ENCODE measurements at regions not wholly inside any gene's neighbourhood (a gene's known extent, or its start where the extent isn't known, plus 50 kb on each side); places are given as distances from the start of the nearest gene placed in this dataset.
A peak's percentile ranks its signal among the peaks of the same experiment; 100 is the strongest.

GRCh38 chr12:54704202-54704601, 56.0 kb upstream of the DCD start:
- Histone ChIP-seq H3K27me3 (ENCODE audit: insufficient read depth, poor library complexity, severe bottlenecking) (no peaks in the 10 kb centered on the region), H3K27ac (replicated peaks) (no peak overlapping the region), H3K4me3 (replicated peaks; ENCODE audit: insufficient read depth, low read length) (no peak overlapping the region)
- TF ChIP-seq SPI1 (IDR thresholded peaks at IDR 0.05; ENCODE audit: borderline replicate concordance, low read depth): no peak
- TF ChIP-seq POLR2AphosphoS5 (IDR thresholded peaks at IDR 0.05; ENCODE audit: low read depth): no peak
- TF ChIP-seq REST (IDR thresholded peaks at IDR 0.05; ENCODE audit: insufficient replicate concordance, low read depth): no peak
- TF ChIP-seq GABPA (IDR thresholded peaks at IDR 0.05; ENCODE audit: low read depth): no peak
- DNase-seq (ENCODE audit: low read depth in 1 of 2, low spot score in 1 of 2): peak in 1 of 2 experiments; percentile 34

- no peak for TF ChIP-seq REST (IDR thresholded peaks at IDR 0.05; ENCODE audit: insufficient replicate concordance, low read depth)
- TF ChIP-seq CTCF (IDR thresholded peaks at IDR 0.05; ENCODE audit: insufficient read depth, low read length): peak; percentile 49
- Histone ChIP-seq H3K27ac (replicated peaks) (no peak overlapping the region), H3K27me3 (ENCODE audit: insufficient read depth, poor library complexity, severe bottlenecking) (peaks cover 7% of the 10 kb centered on the region), H3K4me3 (replicated peaks; ENCODE audit: insufficient read depth, low read length) (no peak overlapping the region)
- peak in 1 of 2 experiments; percentile 36 for DNase-seq (ENCODE audit: low read depth in 1 of 2, low spot score in 1 of 2)
Observed at GRCh38 chr12:54701940-54702592, 53.9 kb upstream of the DCD start.

GRCh38 chr12:54700849-54701248, 52.7 kb upstream of the DCD start:
- Histone ChIP-seq H3K4me3 (replicated peaks; ENCODE audit: insufficient read depth, low read length) (no peak overlapping the region), H3K27ac (replicated peaks) (no peak overlapping the region), H3K27me3 (ENCODE audit: insufficient read depth, poor library complexity, severe bottlenecking) (peaks cover 7% of the 10 kb centered on the region)
- TF ChIP-seq POLR2AphosphoS5 (IDR thresholded peaks at IDR 0.05; ENCODE audit: low read depth) (no peak), GABPA (IDR thresholded peaks at IDR 0.05; ENCODE audit: low read depth) (no peak), CTCF (IDR thresholded peaks at IDR 0.05; ENCODE audit: insufficient read depth, low read length) (no peak), REST (IDR thresholded peaks at IDR 0.05; ENCODE audit: insufficient replicate concordance, low read depth) (no peak), SPI1 (IDR thresholded peaks at IDR 0.05; ENCODE audit: borderline replicate concordance, low read depth) (no peak)
- DNase-seq (ENCODE audit: low read depth in 1 of 2, low spot score in 1 of 2): no peak
